Fibroblast of lung (primary cell): ENCODE measurements at regions not wholly inside any gene's neighbourhood (a gene's known extent, or its start where the extent isn't known, plus 50 kb on each side); places are given as distances from the start of the nearest gene placed in this dataset.

Experiments used
- DNase-seq, 2 donors: peaks; one replicate each; pipeline versions ENCODE4 v3.0.0 to v3.0.0-alpha.2; 2010; ENCODE audit warnings: low read depth in 2 of 2
- H2AFZ ChIP-seq: 2 replicates; pipeline ENCODE4 v1.5.1; 2012; ENCODE audit warnings: low read length, control low read depth, inconsistent platforms
- H3K27ac ChIP-seq: 2 replicates; pipeline ENCODE4 v1.5.1; 2011; ENCODE audit warnings: low read length, control low read depth; ENCODE audit not compliant: insufficient read depth
- H3K27me3 ChIP-seq: 2 replicates; pipeline ENCODE4 v1.5.1; 2011; ENCODE audit warnings: mild to moderate bottlenecking, low read length; ENCODE audit not compliant: control insufficient read depth, insufficient read depth
- H3K36me3 ChIP-seq: 2 replicates; pipeline ENCODE4 v1.5.1; 2011; ENCODE audit warnings: low read length; ENCODE audit not compliant: control insufficient read depth, insufficient read depth
- H3K4me1 ChIP-seq: 2 replicates; pipeline ENCODE4 v1.5.1; 2011; ENCODE audit warnings: low read length; ENCODE audit not compliant: control insufficient read depth, insufficient read depth; ENCODE audit errors: extremely low read depth
- H3K4me2 ChIP-seq: 2 replicates; pipeline ENCODE4 v1.5.1; 2011; ENCODE audit warnings: low read length, control low read depth; ENCODE audit not compliant: insufficient read depth; ENCODE audit errors: extremely low read depth
- H3K4me3 ChIP-seq, 4 experiments: fragments of 200-600 bp in 1 of 4; sonication (generic) in 1 of 4; replicated peaks in 1 of 4; 2 replicates each; pipeline ENCODE4 v1.5.1; 2011 to 2016; ENCODE audit warnings: low read length in 4 of 4, low read depth in 3 of 4, mild to moderate bottlenecking in 3 of 4, control low read depth in 2 of 4, inconsistent platforms in 1 of 4, mixed read lengths in 1 of 4; ENCODE audit not compliant: insufficient read depth in 1 of 4; ENCODE audit errors: control extremely low read depth in 1 of 4
- H3K79me2 ChIP-seq: 2 replicates; pipeline ENCODE4 v1.5.1; 2012; ENCODE audit warnings: mild to moderate bottlenecking, low read length, inconsistent platforms; ENCODE audit not compliant: control insufficient read depth, insufficient read depth
- H3K9ac ChIP-seq: 2 replicates; pipeline ENCODE4 v1.5.1; 2011; ENCODE audit warnings: mild to moderate bottlenecking, low read length, control low read depth; ENCODE audit not compliant: insufficient read depth
- H3K9me3 ChIP-seq: 2 replicates; pipeline ENCODE4 v1.5.1; 2012; ENCODE audit warnings: low read depth, low read length; ENCODE audit not compliant: control insufficient read depth, insufficient read depth
- H4K20me1 ChIP-seq: 2 replicates; pipeline ENCODE4 v1.5.1; 2011; ENCODE audit warnings: low read length; ENCODE audit not compliant: control insufficient read depth, insufficient read depth; ENCODE audit errors: extremely low read depth
- EZH2 ChIP-seq: IDR thresholded peaks from 2 replicates; pipeline ENCODE4 v1.5.1; 2012; ENCODE audit warnings: low read length, control low read depth, mild to moderate bottlenecking; ENCODE audit errors: missing control alignments
- TF ChIP-seq, protein P1 (sequence below), 2 donors: IDR thresholded peaks in 1 of 2; conservative IDR thresholded peaks in 1 of 2; 1 replicate in 1 of 2; 2 replicates in 1 of 2; pipeline ENCODE4 v1.5.1; 2011 to 2012; ENCODE audit warnings: low read length in 2 of 2, control low read depth in 1 of 2, inconsistent platforms in 1 of 2, low read depth in 1 of 2, mild to moderate bottlenecking in 1 of 2

GRCh38 chr5:4639946-4640345, 500.2 kb upstream of the ADAMTS16 start:
- Histone ChIP-seq H3K79me2 (no peaks in the 10 kb centered on the region), H2AFZ (no peak overlapping the region), H3K27ac (no peak overlapping the region), H3K4me1 (no peaks in the 10 kb centered on the region), H3K9ac (no peak overlapping the region), H4K20me1 (no peaks in the 10 kb centered on the region), H3K4me2 (no peak overlapping the region), H3K27me3 (no peaks in the 10 kb centered on the region), H3K36me3 (no peaks in the 10 kb centered on the region), H3K4me3 (no peak overlapping the region), H3K9me3 (no peaks in the 10 kb centered on the region)
- peak in 1 of 2 donors; percentile 11 for DNase-seq
- TF ChIP-seq EZH2: no peak
- TF ChIP-seq, protein P1, sequence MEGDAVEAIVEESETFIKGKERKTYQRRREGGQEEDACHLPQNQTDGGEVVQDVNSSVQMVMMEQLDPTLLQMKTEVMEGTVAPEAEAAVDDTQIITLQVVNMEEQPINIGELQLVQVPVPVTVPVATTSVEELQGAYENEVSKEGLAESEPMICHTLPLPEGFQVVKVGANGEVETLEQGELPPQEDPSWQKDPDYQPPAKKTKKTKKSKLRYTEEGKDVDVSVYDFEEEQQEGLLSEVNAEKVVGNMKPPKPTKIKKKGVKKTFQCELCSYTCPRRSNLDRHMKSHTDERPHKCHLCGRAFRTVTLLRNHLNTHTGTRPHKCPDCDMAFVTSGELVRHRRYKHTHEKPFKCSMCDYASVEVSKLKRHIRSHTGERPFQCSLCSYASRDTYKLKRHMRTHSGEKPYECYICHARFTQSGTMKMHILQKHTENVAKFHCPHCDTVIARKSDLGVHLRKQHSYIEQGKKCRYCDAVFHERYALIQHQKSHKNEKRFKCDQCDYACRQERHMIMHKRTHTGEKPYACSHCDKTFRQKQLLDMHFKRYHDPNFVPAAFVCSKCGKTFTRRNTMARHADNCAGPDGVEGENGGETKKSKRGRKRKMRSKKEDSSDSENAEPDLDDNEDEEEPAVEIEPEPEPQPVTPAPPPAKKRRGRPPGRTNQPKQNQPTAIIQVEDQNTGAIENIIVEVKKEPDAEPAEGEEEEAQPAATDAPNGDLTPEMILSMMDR (conservative IDR thresholded peaks at IDR 0.05 in 1 of 2, IDR thresholded peaks at IDR 0.05 in 1 of 2; ENCODE audit: low read depth in 1 of 2, low read length in 2 of 2): no peak

GRCh38 chr5:4640795-4641194, 499.3 kb upstream of the ADAMTS16 start:
- TF ChIP-seq EZH2: no peak
- TF ChIP-seq, protein P1 (conservative IDR thresholded peaks at IDR 0.05 in 1 of 2, IDR thresholded peaks at IDR 0.05 in 1 of 2; ENCODE audit: low read depth in 1 of 2, low read length in 2 of 2): no peak
- Histone ChIP-seq H3K79me2 (no peaks in the 10 kb centered on the region), H3K27ac (no peak overlapping the region), H3K4me1 (no peaks in the 10 kb centered on the region), H3K36me3 (no peaks in the 10 kb centered on the region), H3K9me3 (no peaks in the 10 kb centered on the region), H3K9ac (no peak overlapping the region), H3K27me3 (no peaks in the 10 kb centered on the region), H3K4me3 (no peak overlapping the region), H3K4me2 (no peak overlapping the region), H4K20me1 (no peaks in the 10 kb centered on the region), H2AFZ (no peak overlapping the region)
- DNase-seq: peak in 1 of 2 donors; percentile 45

GRCh38 chr5:4642525-4642924, 497.6 kb upstream of the ADAMTS16 start:
- Histone ChIP-seq H3K27ac (no peak overlapping the region), H3K4me2 (no peak overlapping the region), H4K20me1 (no peaks in the 10 kb centered on the region), H2AFZ (no peak overlapping the region), H3K4me3 (no peak overlapping the region), H3K27me3 (no peaks in the 10 kb centered on the region), H3K4me1 (no peaks in the 10 kb centered on the region), H3K9ac (no peak overlapping the region), H3K9me3 (no peaks in the 10 kb centered on the region), H3K79me2 (no peaks in the 10 kb centered on the region), H3K36me3 (no peaks in the 10 kb centered on the region)
- DNase-seq: no peak
- no peak for TF ChIP-seq EZH2
- TF ChIP-seq, protein P1 (conservative IDR thresholded peaks at IDR 0.05 in 1 of 2, IDR thresholded peaks at IDR 0.05 in 1 of 2; ENCODE audit: low read depth in 1 of 2, low read length in 2 of 2): no peak
